Stomach (tissue), 4 donors: ENCODE measurements at regions not wholly inside any gene's neighbourhood (a gene's known extent, or its start where the extent isn't known, plus 50 kb on each side); places are given as distances from the start of the nearest gene placed in this dataset.

Experiments used
- EP300 ChIP-seq: sonication (generic); formaldehyde crosslinking; IDR thresholded peaks from one replicate; pipeline ENCODE4 v1.6.1; 2017; ENCODE audit warnings: antibody characterized with exemption
- POLR2A ChIP-seq, 4 donors: fragments of 450-650 bp; IDR thresholded peaks; one replicate each; pipeline ENCODE4 v1.6.1; 2016; ENCODE audit warnings: antibody characterized with exemption in 4 of 4, control low read depth in 2 of 4, mild to moderate bottlenecking in 1 of 4, moderate library complexity in 1 of 4
- POLR2AphosphoS5 ChIP-seq, 3 donors: sonication (generic); formaldehyde crosslinking; IDR thresholded peaks; one replicate each; pipeline ENCODE4 v1.6.1; 2016; ENCODE audit warnings: antibody characterized with exemption in 3 of 3
- TF ChIP-seq, protein P1 (sequence below), 7 experiments: fragments of 450-650 bp in 4 of 7; fragments of 200-600 bp in 3 of 7; sonication (generic) in 3 of 7; IDR thresholded peaks; one replicate each; pipeline ENCODE4 v1.5.1; 2016 to 2019; ENCODE audit warnings: antibody characterized with exemption in 7 of 7, control low read depth in 2 of 7, mild to moderate bottlenecking in 1 of 7

DNA sequence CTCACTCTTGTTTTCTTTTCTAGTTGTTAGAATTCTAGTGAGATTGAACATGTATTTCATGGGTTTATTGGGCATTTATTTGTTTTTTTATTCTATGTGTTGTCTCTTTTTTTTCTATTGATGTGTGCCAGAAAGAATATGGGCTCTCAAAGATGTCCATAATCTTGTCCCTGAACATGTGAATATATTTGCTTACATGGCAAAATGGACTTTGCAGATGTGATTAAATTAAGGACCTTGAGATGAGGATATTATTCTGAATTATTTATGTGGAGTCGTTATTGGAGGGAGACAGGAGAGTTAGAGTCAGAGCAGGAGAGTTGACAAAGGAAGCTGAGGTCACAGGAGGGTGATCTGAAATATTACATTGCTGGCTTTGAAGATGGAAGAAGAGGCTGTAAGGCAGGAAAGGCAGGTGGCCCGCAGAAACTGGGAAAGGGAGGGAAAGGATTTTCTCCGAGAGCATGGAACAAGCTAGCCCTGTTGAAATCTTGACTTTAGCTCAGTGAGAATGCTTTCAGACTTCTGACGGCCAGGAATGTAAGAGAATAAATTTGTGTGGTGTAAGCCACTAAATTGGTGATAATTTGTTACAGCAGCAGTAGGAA, 82.8 kb downstream of the NABP1 start:
- TF ChIP-seq, protein P1, sequence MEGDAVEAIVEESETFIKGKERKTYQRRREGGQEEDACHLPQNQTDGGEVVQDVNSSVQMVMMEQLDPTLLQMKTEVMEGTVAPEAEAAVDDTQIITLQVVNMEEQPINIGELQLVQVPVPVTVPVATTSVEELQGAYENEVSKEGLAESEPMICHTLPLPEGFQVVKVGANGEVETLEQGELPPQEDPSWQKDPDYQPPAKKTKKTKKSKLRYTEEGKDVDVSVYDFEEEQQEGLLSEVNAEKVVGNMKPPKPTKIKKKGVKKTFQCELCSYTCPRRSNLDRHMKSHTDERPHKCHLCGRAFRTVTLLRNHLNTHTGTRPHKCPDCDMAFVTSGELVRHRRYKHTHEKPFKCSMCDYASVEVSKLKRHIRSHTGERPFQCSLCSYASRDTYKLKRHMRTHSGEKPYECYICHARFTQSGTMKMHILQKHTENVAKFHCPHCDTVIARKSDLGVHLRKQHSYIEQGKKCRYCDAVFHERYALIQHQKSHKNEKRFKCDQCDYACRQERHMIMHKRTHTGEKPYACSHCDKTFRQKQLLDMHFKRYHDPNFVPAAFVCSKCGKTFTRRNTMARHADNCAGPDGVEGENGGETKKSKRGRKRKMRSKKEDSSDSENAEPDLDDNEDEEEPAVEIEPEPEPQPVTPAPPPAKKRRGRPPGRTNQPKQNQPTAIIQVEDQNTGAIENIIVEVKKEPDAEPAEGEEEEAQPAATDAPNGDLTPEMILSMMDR (IDR thresholded peaks at IDR 0.05) = no peak
- TF ChIP-seq EP300 = no peak
- no peak for TF ChIP-seq POLR2A (IDR thresholded peaks at IDR 0.05)
- no peak for TF ChIP-seq POLR2AphosphoS5 (IDR thresholded peaks at IDR 0.05)
